ENCODE measurements at regions not wholly inside any gene's neighbourhood (a gene's known extent, or its start where the extent isn't known, plus 50 kb on each side); places are given as distances from the start of the nearest gene placed in this dataset.

DNA sequence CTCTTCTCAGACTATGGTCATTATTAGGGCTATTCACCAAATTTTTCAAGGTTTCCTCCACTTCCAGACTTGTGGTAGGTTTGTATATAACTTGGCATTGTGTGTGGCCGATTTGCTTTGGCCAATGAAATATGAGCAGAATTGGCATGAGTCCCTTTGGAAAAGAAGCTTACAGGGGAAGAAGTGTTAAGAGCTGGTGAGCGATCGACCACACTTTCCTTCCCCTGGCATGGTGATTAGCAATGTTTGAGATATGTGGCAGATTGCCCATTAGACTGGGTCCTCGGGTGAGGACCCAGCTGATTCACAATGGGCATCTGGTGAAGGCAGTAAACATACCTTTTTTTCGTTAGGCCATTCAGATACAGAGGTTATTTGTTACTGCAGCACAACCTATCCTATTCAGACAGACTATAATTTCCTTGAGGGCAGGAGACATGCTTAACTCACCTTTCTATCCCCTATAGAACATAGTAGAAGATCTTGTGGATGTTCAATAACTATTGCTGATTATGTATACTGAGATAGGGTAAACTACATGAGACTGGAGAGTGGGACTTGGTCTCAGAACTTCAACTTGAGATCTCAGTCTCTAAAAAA is 62.8 kb upstream of the KLF9 start:
- no peak for ATAC-seq
- Histone ChIP-seq H3K36me3 (ENCODE audit: control insufficient read depth in 2 of 2, insufficient read depth in 2 of 2, low read length in 1 of 2) (no peaks in the 10 kb centered on the region), H3K9me3 (replicated peaks; ENCODE audit: control insufficient read depth, insufficient read depth, low read length) (no peaks in the 10 kb centered on the region), H3K4me2 (ENCODE audit: control insufficient read depth, insufficient read depth) (no peak overlapping the region), H3K9ac (ENCODE audit: control insufficient read depth, insufficient read depth, low read length) (no peak overlapping the region), H3K4me1 (ENCODE audit: control insufficient read depth, insufficient read depth, low read length) (no peaks in the 10 kb centered on the region), H3K79me2 (ENCODE audit: control insufficient read depth, insufficient read depth, low read length) (no peaks in the 10 kb centered on the region), H3K27ac (ENCODE audit: control insufficient read depth, insufficient read depth) (no peak overlapping the region), H3K27me3 (replicated peaks in 1 of 2; ENCODE audit: control insufficient read depth in 2 of 2, insufficient read depth in 2 of 2, low read length in 1 of 2) (peaks cover 0 to 2% of the 10 kb centered on the region in 2 experiments; a peak in 2 of 4 replicates), H3K4me3 (no peak overlapping the region), H4K20me1 (ENCODE audit: control insufficient read depth, insufficient read depth) (no peaks in the 10 kb centered on the region), H2AFZ (ENCODE audit: control insufficient read depth, low read depth, low read length) (no peak overlapping the region)
- CTCF ChIA-PET, result no interaction called here
- no peak for DNase-seq (ENCODE audit: low read depth, low spot score)
- intact Hi-C loops (cut with micrococcal nuclease; ENCODE audit: unreplicated experiment), result no loop called here
- TF ChIP-seq NR2F1 (conservative IDR thresholded peaks at IDR 0.05), result no peak
- no peak for TF ChIP-seq DPF2 (IDR thresholded peaks at IDR 0.05)
- no peak for TF ChIP-seq IKZF2 (IDR thresholded peaks at IDR 0.05)
- no peak for TF ChIP-seq ZBTB4 (CRISPR knock-in tag; IDR thresholded peaks at IDR 0.05)
- no peak for TF ChIP-seq NR2C1 (IDR thresholded peaks at IDR 0.05)
- FAIRE-seq, result no peak
- BruUV-seq (replicated peaks), result no TSS peak
- in situ Hi-C loops (cut with MboI), result no loop called here
- SMC1A ChIA-PET (ENCODE audit: uncharacterized antibody, unreplicated experiment), result interaction anchor here (1.4 kb wide), 1 partner anchor 125 kb away, joined by 3 read pairs; no protein-coding TSS in a partner anchor
- 16% methylated on average over 5 of the region's 5 CpGs for WGBS (ENCODE audit: insufficient coverage, insufficient replicate concordance, low lambda C conversion rate, missing lambda C conversion rate)
- RAD21 ChIA-PET (ENCODE audit: unreplicated experiment), result no interaction called here
- POLR2A ChIA-PET, result interaction anchor here (0.8 kb wide), 1 partner anchor 19 kb away, joined by 3 read pairs; no protein-coding TSS in a partner anchor
